HUES64 (cell line): ENCODE measurements at regions not wholly inside any gene's neighbourhood (a gene's known extent, or its start where the extent isn't known, plus 50 kb on each side); places are given as distances from the start of the nearest gene placed in this dataset.

Experiments
- H3K27ac ChIP-seq: 2 replicates; pipeline ENCODE4 v1.7.0; 2013; ENCODE audit warnings: low read depth, low read length, inconsistent platforms
- H3K27me3 ChIP-seq: 2 replicates; pipeline ENCODE4 v1.6.1; 2013; ENCODE audit warnings: mild to moderate bottlenecking, low read length; ENCODE audit not compliant: insufficient read depth
- H3K36me3 ChIP-seq: 2 replicates; pipeline ENCODE4 v1.6.1; 2013; ENCODE audit warnings: mild to moderate bottlenecking, low read length; ENCODE audit not compliant: insufficient read depth
- H3K4me1 ChIP-seq: 2 replicates; pipeline ENCODE4 v1.6.1; 2013; ENCODE audit warnings: mild to moderate bottlenecking, low read length, moderate library complexity; ENCODE audit not compliant: insufficient read depth
- H3K4me3 ChIP-seq: 2 replicates; pipeline ENCODE4 v1.5.1; 2013; ENCODE audit warnings: mild to moderate bottlenecking, low read length, moderate library complexity
- H3K9ac ChIP-seq: 2 replicates; pipeline ENCODE4 v1.6.1; 2013; ENCODE audit warnings: mild to moderate bottlenecking, low read depth, low read length
- H3K9me3 ChIP-seq: 2 replicates; pipeline ENCODE4 v1.6.1; 2013; ENCODE audit warnings: low read depth, low read length; ENCODE audit not compliant: insufficient read depth
- WGBS: fragments of 150-250, 120-280 bp; methylation state at CpG from one replicate; pipeline ENCODE4 v1.1.7; 2013; ENCODE audit warnings: missing lambda C conversion rate; 5-methylcytosine and 5-hydroxymethylcytosine counted together

- WGBS: 85% methylated on average over 3 of the region's 3 CpGs
- no peaks in the 10 kb centered on the region for H3K36me3 ChIP-seq
- peaks cover 3% of the 10 kb centered on the region; the same call in 1 of the 2 replicates for H3K9me3 ChIP-seq
- no peaks in the 10 kb centered on the region for H3K27me3 ChIP-seq
- H3K4me1 ChIP-seq: peaks cover 5% of the 10 kb centered on the region; the same call in 1 of the 2 replicates
- no peak overlapping the region for H3K9ac ChIP-seq
- no peak overlapping the region for H3K27ac ChIP-seq
- H3K4me3 ChIP-seq: no peak overlapping the region
Measured at GRCh38 chr10:90644165-90644564, 213.7 kb downstream of the HTR7 start.

GRCh38 chr10:90650858-90651257, 207.0 kb downstream of the HTR7 start:
- no peaks in the 10 kb centered on the region for H3K36me3 ChIP-seq
- no peak overlapping the region for H3K27ac ChIP-seq
- no peaks in the 10 kb centered on the region for H3K4me1 ChIP-seq
- H3K27me3 ChIP-seq: no peaks in the 10 kb centered on the region
- WGBS: 91% methylated on average over 2 of the region's 2 CpGs
- no peak overlapping the region for H3K4me3 ChIP-seq
- H3K9me3 ChIP-seq: no peaks in the 10 kb centered on the region
- no peak overlapping the region for H3K9ac ChIP-seq

GRCh38 chr10:90652519-90652918, 205.3 kb downstream of the HTR7 start:
- Histone ChIP-seq H3K36me3 (no peaks in the 10 kb centered on the region), H3K4me1 (no peaks in the 10 kb centered on the region), H3K9me3 (no peaks in the 10 kb centered on the region), H3K9ac (no peak overlapping the region), H3K27ac (no peak overlapping the region), H3K4me3 (no peak overlapping the region), H3K27me3 (no peaks in the 10 kb centered on the region)

GRCh38 chr10:90658791-90659190, 199.0 kb downstream of the HTR7 start:
- Histone ChIP-seq H3K36me3 (no peaks in the 10 kb centered on the region), H3K4me1 (no peaks in the 10 kb centered on the region), H3K27me3 (no peaks in the 10 kb centered on the region), H3K9ac (no peak overlapping the region), H3K27ac (no peak overlapping the region), H3K4me3 (no peak overlapping the region), H3K9me3 (no peaks in the 10 kb centered on the region)
- WGBS: 38% methylated on average over 1 of the region's 1 CpG

- Histone ChIP-seq H3K36me3 (no peaks in the 10 kb centered on the region), H3K9me3 (no peaks in the 10 kb centered on the region), H3K4me3 (no peak overlapping the region), H3K27ac (no peak overlapping the region), H3K27me3 (no peaks in the 10 kb centered on the region), H3K9ac (no peak overlapping the region), H3K4me1 (no peaks in the 10 kb centered on the region)
- 71% methylated on average over 5 of the region's 8 CpGs for WGBS
Measured at GRCh38 chr10:90665905-90666662, 191.8 kb downstream of the HTR7 start.

GRCh38 chr10:90674461-90674860, 183.4 kb downstream of the HTR7 start:
- WGBS: no CpG with 5 or more reads among the region's 1 CpG
- Histone ChIP-seq H3K27ac (no peak overlapping the region), H3K9ac (no peak overlapping the region), H3K4me1 (no peaks in the 10 kb centered on the region; the same call in 1 of the 2 replicates), H3K36me3 (no peaks in the 10 kb centered on the region), H3K9me3 (no peaks in the 10 kb centered on the region), H3K27me3 (no peaks in the 10 kb centered on the region), H3K4me3 (no peak overlapping the region)

- Histone ChIP-seq H3K4me1 (no peaks in the 10 kb centered on the region; the same call in 1 of the 2 replicates), H3K36me3 (no peaks in the 10 kb centered on the region), H3K4me3 (no peak overlapping the region), H3K27ac (no peak overlapping the region), H3K9ac (no peak overlapping the region), H3K9me3 (no peaks in the 10 kb centered on the region), H3K27me3 (no peaks in the 10 kb centered on the region)
- 93% methylated on average over 5 of the region's 5 CpGs for WGBS
Measured at GRCh38 chr10:90674928-90675327, 182.9 kb downstream of the HTR7 start.

- Histone ChIP-seq H3K9ac (no peak overlapping the region), H3K36me3 (no peaks in the 10 kb centered on the region)
- 71% methylated on average over 1 of the region's 2 CpGs for WGBS
Measured at GRCh38 chr10:90675621-90676020, 182.2 kb downstream of the HTR7 start.

More at GRCh38 chr10:90675621-90676020, 182.2 kb downstream of the HTR7 start:
- Histone ChIP-seq H3K27me3 (no peaks in the 10 kb centered on the region), H3K27ac (no peak overlapping the region), H3K9me3 (no peaks in the 10 kb centered on the region), H3K4me3 (no peak overlapping the region), H3K4me1 (no peaks in the 10 kb centered on the region; the same call in 1 of the 2 replicates)
